Activated naive CD8-positive, alpha-beta T cell treated with anti-CD3 and anti-CD28 coated beads, Interleukin-2, amount 50 U/mL, for 24 hours (primary cell): ENCODE measurements at regions not wholly inside any gene's neighbourhood (a gene's known extent, or its start where the extent isn't known, plus 50 kb on each side); places are given as distances from the start of the nearest gene placed in this dataset.
A peak's percentile ranks its signal among the peaks of the same experiment; 100 is the strongest.
"Not testable (repeated sequence)": the region's sequence is repeated elsewhere in the genome, so short reads cannot be mapped to it uniquely, and the experiment has no call there.

Experiments
- ATAC-seq: fragments of 150-1000 bp; cut with Tn5 transposase; one replicate; pipeline ENCODE4 v1.10.0; 2021
- DNase-seq: peaks from one replicate; pipeline ENCODE4 v3.0.0; 2021
- H3K27ac Mint-ChIP-seq: one replicate; pipeline ENCODE4 v1.8.0; 2021; ENCODE audit warnings: mild to moderate bottlenecking, mixed read lengths
- H3K27me3 Mint-ChIP-seq: one replicate; pipeline ENCODE4 v1.8.0; 2021; ENCODE audit warnings: mixed read lengths
- H3K36me3 Mint-ChIP-seq: one replicate; pipeline ENCODE4 v1.8.0; 2021; ENCODE audit warnings: low read depth, mixed read lengths
- H3K4me1 Mint-ChIP-seq: one replicate; pipeline ENCODE4 v1.8.0; 2021; ENCODE audit warnings: mixed read lengths
- H3K4me3 Mint-ChIP-seq: one replicate; pipeline ENCODE4 v1.8.0; 2021; ENCODE audit warnings: mild to moderate bottlenecking, moderate library complexity, mixed read lengths
- H3K9me3 Mint-ChIP-seq: one replicate; pipeline ENCODE4 v1.8.0; 2021; ENCODE audit warnings: mixed read lengths

GRCh38 chr2:39487398-39488250 is 50.5 kb upstream of the MAP4K3 start:
- Mint-ChIP-seq H3K4me3 (no peak overlapping the region), H3K4me1 (peaks cover 22% of the 10 kb centered on the region), H3K27me3 (peaks cover 7% of the 10 kb centered on the region)

GRCh38 chr2:39488450-39488849 is 51.4 kb upstream of the MAP4K3 start:
- H3K36me3 Mint-ChIP-seq = peaks cover 2% of the 10 kb centered on the region
- peaks cover 6% of the 10 kb centered on the region for H3K27me3 Mint-ChIP-seq
- ATAC-seq (no peak), DNase-seq (no peak)
- H3K9me3 Mint-ChIP-seq = no peaks in the 10 kb centered on the region
- no peak overlapping the region for H3K27ac Mint-ChIP-seq
- peaks cover 27% of the 10 kb centered on the region for H3K4me1 Mint-ChIP-seq
- H3K4me3 Mint-ChIP-seq = no peak overlapping the region

More at GRCh38 chr2:39487398-39488250, 50.5 kb upstream of the MAP4K3 start:
- no peak overlapping the region for H3K27ac Mint-ChIP-seq
- DNase-seq (no peak), ATAC-seq (no peak)
- no peaks in the 10 kb centered on the region for H3K9me3 Mint-ChIP-seq
- peaks cover 2% of the 10 kb centered on the region for H3K36me3 Mint-ChIP-seq

GRCh38 chr2:39490586-39490985 is 53.5 kb upstream of the MAP4K3 start:
- no peak for ATAC-seq
- H3K27ac Mint-ChIP-seq = peak overlapping the region; percentile 21

GRCh38 chr2:39491653-39492052 is 54.6 kb upstream of the MAP4K3 start:
- Mint-ChIP-seq H3K27me3 (peaks cover 4% of the 10 kb centered on the region), H3K4me1 (peaks cover 50% of the 10 kb centered on the region), H3K36me3 (peaks cover 4% of the 10 kb centered on the region), H3K9me3 (no peaks in the 10 kb centered on the region), H3K27ac (peak overlapping the region; percentile 40), H3K4me3 (no peak overlapping the region)
- ATAC-seq (no peak), DNase-seq (no peak)

More at GRCh38 chr2:39490586-39490985, 53.5 kb upstream of the MAP4K3 start:
- Mint-ChIP-seq H3K9me3 (no peaks in the 10 kb centered on the region), H3K4me1 (peaks cover 42% of the 10 kb centered on the region), H3K4me3 (no peak overlapping the region), H3K36me3 (peaks cover 4% of the 10 kb centered on the region), H3K27me3 (peaks cover 4% of the 10 kb centered on the region)
- DNase-seq = no peak

GRCh38 chr2:39492095-39492590 is 55.1 kb upstream of the MAP4K3 start:
- ATAC-seq = peak; percentile 96
- peaks cover 50% of the 10 kb centered on the region for H3K4me1 Mint-ChIP-seq
- peak overlapping the region; percentile 47 for H3K4me3 Mint-ChIP-seq
- H3K9me3 Mint-ChIP-seq = no peaks in the 10 kb centered on the region
- DNase-seq = peak; percentile 11
- peaks cover 4% of the 10 kb centered on the region for H3K36me3 Mint-ChIP-seq
- H3K27me3 Mint-ChIP-seq = peaks cover 4% of the 10 kb centered on the region
- H3K27ac Mint-ChIP-seq = peak overlapping the region; percentile 84

GRCh38 chr2:39492716-39493115 is 55.6 kb upstream of the MAP4K3 start:
- H3K9me3 Mint-ChIP-seq = peaks cover 5% of the 10 kb centered on the region
- ATAC-seq (no peak), DNase-seq (no peak)
- peaks cover 3% of the 10 kb centered on the region for H3K27me3 Mint-ChIP-seq
- peaks cover 50% of the 10 kb centered on the region for H3K4me1 Mint-ChIP-seq
- peak overlapping the region; percentile 84 for H3K27ac Mint-ChIP-seq
- H3K4me3 Mint-ChIP-seq = peak overlapping the region; percentile 47
- H3K36me3 Mint-ChIP-seq = peaks cover 4% of the 10 kb centered on the region

GRCh38 chr2:39494784-39495251 is 57.7 kb upstream of the MAP4K3 start:
- H3K9me3 Mint-ChIP-seq = peaks cover 11% of the 10 kb centered on the region
- H3K27ac Mint-ChIP-seq = peak overlapping the region; percentile 82
- ATAC-seq (peak; percentile 34), DNase-seq (peak; percentile 30)
- H3K36me3 Mint-ChIP-seq = peaks cover 4% of the 10 kb centered on the region
- H3K4me1 Mint-ChIP-seq = peaks cover 50% of the 10 kb centered on the region
- peaks cover 2% of the 10 kb centered on the region for H3K27me3 Mint-ChIP-seq
- H3K4me3 Mint-ChIP-seq = no peak overlapping the region

- no peak for ATAC-seq
- H3K4me1 Mint-ChIP-seq = peaks cover 36% of the 10 kb centered on the region
Measured at GRCh38 chr2:39497082-39497801, 60.2 kb upstream of the MAP4K3 start.

GRCh38 chr2:39498176-39498575 is 61.1 kb upstream of the MAP4K3 start:
- Mint-ChIP-seq H3K9me3 (peaks cover 17% of the 10 kb centered on the region), H3K27me3 (peaks cover 14% of the 10 kb centered on the region), H3K4me1 (peaks cover 27% of the 10 kb centered on the region)
- H3K36me3 Mint-ChIP-seq, H3K27ac Mint-ChIP-seq, DNase-seq, H3K4me3 Mint-ChIP-seq, ATAC-seq: not testable (repeated sequence)

More at GRCh38 chr2:39497082-39497801, 60.2 kb upstream of the MAP4K3 start:
- no peak overlapping the region for H3K27ac Mint-ChIP-seq
- no peak overlapping the region for H3K4me3 Mint-ChIP-seq
- peaks cover 5% of the 10 kb centered on the region for H3K27me3 Mint-ChIP-seq
- no peak for DNase-seq
- peaks cover 2% of the 10 kb centered on the region for H3K36me3 Mint-ChIP-seq
- peaks cover 11% of the 10 kb centered on the region for H3K9me3 Mint-ChIP-seq

GRCh38 chr2:39498786-39499185 is 61.7 kb upstream of the MAP4K3 start:
- H3K27me3 Mint-ChIP-seq = peaks cover 16% of the 10 kb centered on the region
- H3K4me1 Mint-ChIP-seq = peaks cover 22% of the 10 kb centered on the region
- no peak overlapping the region for H3K27ac Mint-ChIP-seq
- ATAC-seq = no peak
- H3K4me3 Mint-ChIP-seq = no peak overlapping the region
- H3K9me3 Mint-ChIP-seq = peaks cover 17% of the 10 kb centered on the region
- DNase-seq = no peak
- H3K36me3 Mint-ChIP-seq = peaks cover 2% of the 10 kb centered on the region

- Mint-ChIP-seq H3K27ac (no peak overlapping the region), H3K4me1 (peaks cover 22% of the 10 kb centered on the region), H3K36me3 (peaks cover 2% of the 10 kb centered on the region), H3K9me3 (peaks cover 17% of the 10 kb centered on the region), H3K4me3 (no peak overlapping the region), H3K27me3 (peaks cover 18% of the 10 kb centered on the region)
- ATAC-seq = no peak
- no peak for DNase-seq
Measured at GRCh38 chr2:39499336-39499735, 62.3 kb upstream of the MAP4K3 start.

- H3K4me1 Mint-ChIP-seq = peaks cover 4% of the 10 kb centered on the region
- peaks cover 18% of the 10 kb centered on the region for H3K27me3 Mint-ChIP-seq
- H3K27ac Mint-ChIP-seq = no peak overlapping the region
- no peak for DNase-seq
- no peak overlapping the region for H3K4me3 Mint-ChIP-seq
- H3K9me3 Mint-ChIP-seq = peaks cover 17% of the 10 kb centered on the region
- no peaks in the 10 kb centered on the region for H3K36me3 Mint-ChIP-seq
- ATAC-seq = no peak
Measured at GRCh38 chr2:39501412-39501811, 64.3 kb upstream of the MAP4K3 start.

- DNase-seq (no peak), ATAC-seq (no peak)
- Mint-ChIP-seq H3K9me3 (peaks cover 9% of the 10 kb centered on the region), H3K4me3 (no peak overlapping the region), H3K36me3 (no peaks in the 10 kb centered on the region), H3K27me3 (peaks cover 18% of the 10 kb centered on the region), H3K4me1 (peaks cover 2% of the 10 kb centered on the region), H3K27ac (no peak overlapping the region)
Measured at GRCh38 chr2:39503277-39503676, 66.2 kb upstream of the MAP4K3 start.

- no peak for ATAC-seq
Measured at GRCh38 chr2:39504790-39505335, 67.8 kb upstream of the MAP4K3 start.

More at GRCh38 chr2:39504790-39505335, 67.8 kb upstream of the MAP4K3 start:
- Mint-ChIP-seq H3K4me1 (peaks cover 2% of the 10 kb centered on the region), H3K4me3 (no peak overlapping the region), H3K9me3 (peaks cover 5% of the 10 kb centered on the region), H3K27ac (no peak overlapping the region), H3K27me3 (peaks cover 21% of the 10 kb centered on the region), H3K36me3 (no peaks in the 10 kb centered on the region)
- no peak for DNase-seq
